Keratinocyte (primary cell): ENCODE measurements at regions not wholly inside any gene's neighbourhood (a gene's known extent, or its start where the extent isn't known, plus 50 kb on each side); places are given as distances from the start of the nearest gene placed in this dataset.

Experiments used
- DNase-seq: peaks from one replicate; pipeline ENCODE4 v3.0.0-alpha.2; 2011; ENCODE audit warnings: low read depth, missing footprints, low spot score
- FAIRE-seq: peaks from 2 replicates; lab custom pipeline; 2011; peaks lifted over from hg19 to GRCh38; lab: Jason Lieb, UNC
- H2AFZ ChIP-seq: 2 replicates; pipeline ENCODE4 v1.6.0; 2012; ENCODE audit warnings: low read length, control low read depth, inconsistent platforms; ENCODE audit not compliant: control insufficient read depth
- H3K27ac ChIP-seq: 2 replicates; pipeline ENCODE4 v1.5.1; 2011; ENCODE audit warnings: low read length; ENCODE audit not compliant: control insufficient read depth, insufficient read depth
- H3K27me3 ChIP-seq: 3 replicates; pipeline ENCODE4 v1.6.0; 2011; ENCODE audit warnings: low read length; ENCODE audit not compliant: control insufficient read depth, insufficient read depth; ENCODE audit errors: extremely low read depth
- H3K36me3 ChIP-seq, 2 experiments: 2 replicates in 1 of 2; 3 replicates in 1 of 2; pipeline ENCODE4 v1.5.1; 2011; ENCODE audit warnings: low read length in 2 of 2, mild to moderate bottlenecking in 1 of 2; ENCODE audit not compliant: control insufficient read depth in 2 of 2, insufficient read depth in 2 of 2; ENCODE audit errors: extremely low read depth in 1 of 2
- H3K4me1 ChIP-seq: 3 replicates; pipeline ENCODE4 v1.5.1; 2011; ENCODE audit warnings: low read length; ENCODE audit not compliant: control insufficient read depth, insufficient read depth; ENCODE audit errors: extremely low read depth
- H3K4me2 ChIP-seq: 3 replicates; pipeline ENCODE4 v1.6.0; 2011; ENCODE audit warnings: low read depth, low read length; ENCODE audit not compliant: control insufficient read depth, insufficient read depth; ENCODE audit errors: extremely low read depth
- H3K4me3 ChIP-seq, 3 experiments: fragments of 200-600 bp in 1 of 3; sonication (generic) in 1 of 3; 2 replicates in 2 of 3; 3 replicates in 1 of 3; pipeline ENCODE4 v1.5.1; 2011 to 2016; ENCODE audit warnings: low read length in 3 of 3, mild to moderate bottlenecking in 3 of 3, control low read depth in 2 of 3, inconsistent platforms in 1 of 3, low read depth in 1 of 3, mixed read lengths in 1 of 3, mixed run types in 1 of 3, moderate library complexity in 1 of 3; ENCODE audit not compliant: control insufficient read depth in 2 of 3, insufficient read depth in 2 of 3; ENCODE audit errors: extremely low read depth in 1 of 3
- H3K79me2 ChIP-seq: 2 replicates; pipeline ENCODE4 v1.6.0; 2012; ENCODE audit warnings: low read length; ENCODE audit not compliant: control insufficient read depth, insufficient read depth
- H3K9ac ChIP-seq: 3 replicates; pipeline ENCODE4 v1.6.0; 2011; ENCODE audit warnings: low read length; ENCODE audit not compliant: control insufficient read depth, insufficient read depth; ENCODE audit errors: extremely low read depth
- H3K9me1 ChIP-seq: 3 replicates; pipeline ENCODE4 v1.6.0; 2011; ENCODE audit warnings: low read length; ENCODE audit not compliant: control insufficient read depth, insufficient read depth; ENCODE audit errors: extremely low read depth
- H3K9me3 ChIP-seq: 2 replicates; pipeline ENCODE4 v1.5.1; 2012; ENCODE audit warnings: low read depth, low read length; ENCODE audit not compliant: control insufficient read depth
- H4K20me1 ChIP-seq: 3 replicates; pipeline ENCODE4 v1.6.0; 2011; ENCODE audit warnings: low read length; ENCODE audit not compliant: control insufficient read depth, insufficient read depth; ENCODE audit errors: extremely low read depth
- CTCF ChIP-seq, 3 experiments: IDR thresholded peaks in 1 of 3; conservative IDR thresholded peaks in 1 of 3; optimal IDR thresholded peaks in 1 of 3; 2 replicates in 2 of 3; 3 replicates in 1 of 3; pipeline versions ENCODE3 to v1.5.1; 2011; ENCODE audit warnings: low read length in 3 of 3, mild to moderate bottlenecking in 3 of 3, moderate library complexity in 2 of 3, control low read depth in 1 of 3, inconsistent platforms in 1 of 3; ENCODE audit not compliant: insufficient read depth in 2 of 3; ENCODE audit errors: extremely low read depth in 1 of 3
- EZH2 ChIP-seq: IDR thresholded peaks from one replicate; pipeline ENCODE4 v1.6.1; 2012; ENCODE audit warnings: inconsistent platforms, mild to moderate bottlenecking, low read length, moderate library complexity
- dilution Hi-C: fragments of 300-500 bp; cut with MboI; formaldehyde crosslinking; loops from one replicate; pipeline ENCODE4 v1.7.0; 2020; ENCODE audit warnings: low sequenced_read_pairs; ENCODE audit not compliant: extremely low pct_ligation_motif_present

- H3K9me1 ChIP-seq: no peaks in the 10 kb centered on the region
- H3K27me3 ChIP-seq: no peaks in the 10 kb centered on the region
- H3K4me3 ChIP-seq: no peak overlapping the region
- no peak overlapping the region for H3K27ac ChIP-seq
- dilution Hi-C loops: no loop called here
- H2AFZ ChIP-seq: no peak overlapping the region
- FAIRE-seq (no peak), DNase-seq (no peak)
- no peaks in the 10 kb centered on the region for H4K20me1 ChIP-seq
- no peaks in the 10 kb centered on the region for H3K9me3 ChIP-seq
- H3K4me1 ChIP-seq: no peaks in the 10 kb centered on the region
- no peaks in the 10 kb centered on the region for H3K79me2 ChIP-seq
- H3K9ac ChIP-seq: no peak overlapping the region
- no peak for TF ChIP-seq EZH2
- no peak for TF ChIP-seq CTCF (optimal IDR thresholded peaks at IDR 0.05 in 1 of 3, IDR thresholded peaks at IDR 0.05 in 1 of 3, conservative IDR thresholded peaks at IDR 0.05 in 1 of 3; ENCODE audit: extremely low read depth in 1 of 3, insufficient read depth in 2 of 3, low read length in 3 of 3)
- H3K4me2 ChIP-seq: no peak overlapping the region
- no peaks in the 10 kb centered on the region for H3K36me3 ChIP-seq
Observed at GRCh38 chr11:37364246-37364839, 766.3 kb upstream of the RAG2 start.

GRCh38 chr11:37353192-37353591, 755.2 kb upstream of the RAG2 start:
- Histone ChIP-seq H3K36me3 (no peaks in the 10 kb centered on the region), H3K4me1 (no peaks in the 10 kb centered on the region), H3K4me2 (no peak overlapping the region), H3K4me3 (no peak overlapping the region), H2AFZ (no peak overlapping the region), H3K27me3 (no peaks in the 10 kb centered on the region), H3K9me3 (peaks cover 6% of the 10 kb centered on the region), H3K79me2 (no peaks in the 10 kb centered on the region), H4K20me1 (no peaks in the 10 kb centered on the region), H3K27ac (no peak overlapping the region), H3K9ac (no peak overlapping the region), H3K9me1 (no peaks in the 10 kb centered on the region)
- TF ChIP-seq CTCF (optimal IDR thresholded peaks at IDR 0.05 in 1 of 3, IDR thresholded peaks at IDR 0.05 in 1 of 3, conservative IDR thresholded peaks at IDR 0.05 in 1 of 3; ENCODE audit: extremely low read depth in 1 of 3, insufficient read depth in 2 of 3, low read length in 3 of 3) (no peak), EZH2 (no peak)
- dilution Hi-C loops: no loop called here
- DNase-seq: no peak
- FAIRE-seq: no peak
